ENCODE measurements at regions not wholly inside any gene's neighbourhood (a gene's known extent, or its start where the extent isn't known, plus 50 kb on each side); places are given as distances from the start of the nearest gene placed in this dataset.

DNA sequence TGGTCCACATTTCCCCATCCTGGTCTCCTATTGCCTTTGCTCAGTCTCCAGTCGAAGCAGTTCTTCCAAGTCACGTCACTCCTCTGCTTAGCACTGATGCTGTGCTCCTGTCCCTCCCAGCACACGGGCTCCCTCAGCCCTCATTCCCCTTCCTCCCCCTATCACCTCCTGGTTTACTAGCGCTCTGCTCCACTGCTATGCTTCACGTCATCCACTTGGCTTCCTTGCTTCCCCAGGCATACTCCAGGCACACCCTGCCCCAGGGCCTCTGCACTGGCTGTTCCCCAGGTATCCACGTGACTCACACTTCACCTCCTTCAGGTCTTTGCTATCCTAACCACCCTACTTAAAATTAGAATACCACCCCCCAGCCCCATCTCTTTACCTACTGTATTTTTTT, 269.3 kb downstream of the GLI2 start:
- DNase-seq (ENCODE audit: extremely low read depth, low read depth), result no peak

DNA sequence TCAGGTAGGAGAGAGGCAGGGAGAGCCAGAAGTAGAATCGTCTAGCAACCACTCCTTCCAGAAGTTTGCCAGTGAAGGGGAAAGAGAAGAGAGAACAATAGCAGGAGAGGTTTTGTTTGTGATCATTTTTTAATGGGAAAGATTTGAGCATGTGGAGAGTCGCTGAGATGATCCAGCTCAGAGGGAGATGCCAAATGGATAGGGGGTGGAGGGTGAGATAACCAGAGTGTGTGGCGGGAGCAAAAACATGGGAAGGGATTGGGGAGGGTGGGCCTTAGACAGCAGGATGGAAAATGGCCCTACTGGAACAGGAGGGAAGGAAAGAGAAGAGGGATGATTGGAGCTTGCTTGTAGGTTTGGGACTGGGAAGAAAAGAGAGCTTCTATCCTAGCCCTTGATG, 269.8 kb downstream of the GLI2 start:
- DNase-seq (ENCODE audit: extremely low read depth, low read depth), result no peak

DNA sequence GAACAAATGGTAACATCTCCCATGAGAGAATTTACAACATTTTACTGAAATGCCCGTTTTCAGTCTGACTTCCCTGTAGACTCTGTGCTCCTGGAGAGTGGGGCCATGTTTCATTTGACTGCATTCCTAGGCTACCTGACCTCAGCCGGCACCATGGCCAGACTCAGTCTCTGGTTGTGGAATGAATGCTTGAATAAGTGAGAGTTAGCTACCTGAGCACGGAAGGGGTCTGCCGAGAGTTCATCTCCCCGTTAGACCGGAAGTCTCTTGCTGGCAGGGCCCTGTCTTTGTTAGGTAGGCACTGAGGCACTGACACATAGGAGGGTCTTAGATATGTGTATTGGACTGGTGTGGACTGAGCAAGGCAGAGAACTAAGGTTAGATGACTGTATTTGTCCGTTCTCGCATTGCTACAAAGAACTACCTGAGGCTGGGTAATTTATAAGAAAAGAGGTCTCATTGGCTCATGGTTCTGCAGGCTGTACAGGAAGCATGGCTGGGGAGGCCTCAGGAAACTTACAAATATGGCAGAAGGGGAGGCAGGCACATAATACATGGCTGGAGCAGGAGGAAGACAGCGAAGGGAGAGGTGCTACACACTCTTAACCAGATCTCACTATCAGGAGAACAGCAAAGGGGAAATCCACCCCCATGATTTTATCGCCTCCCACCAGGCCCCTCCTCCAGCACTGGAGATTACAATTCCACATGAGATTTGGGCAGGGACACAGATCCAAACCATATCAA, 271.2 kb downstream of the GLI2 start:
- no peak for DNase-seq (ENCODE audit: extremely low read depth, low read depth)

DNA sequence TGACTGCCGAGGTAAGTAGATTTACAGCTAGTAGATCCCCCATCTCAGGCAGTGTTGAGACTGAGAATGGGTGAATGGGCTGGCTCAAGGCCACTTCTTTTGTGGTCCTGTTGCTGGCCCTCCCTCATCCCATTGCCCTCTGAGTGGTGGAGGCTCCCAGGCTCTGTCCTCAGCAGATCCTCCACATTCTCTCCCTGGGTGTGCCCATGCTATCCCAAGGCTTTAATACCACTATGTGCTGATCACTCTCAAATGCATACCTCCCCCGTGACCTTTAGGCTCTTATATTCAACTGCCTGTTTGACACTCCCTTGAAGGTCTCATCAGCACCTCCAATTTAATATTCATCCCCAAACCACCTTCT, 271.8 kb downstream of the GLI2 start:
- no peak for DNase-seq (ENCODE audit: extremely low read depth, low read depth)

DNA sequence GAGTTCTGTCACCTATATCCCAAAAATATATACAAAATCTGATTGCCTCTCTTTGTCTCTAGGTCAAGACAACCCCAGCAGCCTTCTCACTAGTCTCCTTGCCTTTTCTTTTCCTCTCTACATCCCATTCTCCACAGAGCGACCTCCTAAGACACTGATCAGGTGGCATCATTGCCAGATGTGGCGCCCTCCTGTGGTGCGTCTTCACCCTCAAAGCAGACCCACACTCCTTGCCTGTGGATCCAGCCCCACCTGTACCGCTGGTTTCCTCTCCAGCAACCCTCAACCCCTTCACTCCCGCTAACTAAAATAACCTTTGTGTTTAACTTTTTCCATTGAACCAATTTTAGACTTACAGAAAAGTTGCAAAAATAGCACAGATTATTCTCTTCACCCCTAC, 273.3 kb downstream of the GLI2 start:
- DNase-seq (ENCODE audit: extremely low read depth, low read depth), result no peak

DNA sequence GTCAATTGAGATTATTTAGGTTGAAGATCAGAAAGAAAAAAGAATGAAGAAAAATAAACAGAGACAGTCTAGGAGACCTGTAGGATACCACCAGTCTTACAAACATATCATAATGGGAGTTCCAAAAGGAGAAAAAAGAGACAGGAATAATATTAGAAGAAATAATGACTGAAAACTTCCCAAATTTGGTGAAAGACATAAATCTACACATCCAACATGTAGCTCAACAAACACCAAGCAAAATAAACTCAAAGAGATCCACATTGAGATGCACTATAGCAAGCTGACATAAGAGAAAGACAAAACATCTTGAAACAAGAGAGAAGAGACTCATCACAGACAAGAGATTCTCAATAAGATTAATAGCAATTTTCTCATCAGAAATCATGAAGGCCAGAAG, 274.0 kb downstream of the TFCP2L1 start:
- no peak for DNase-seq (ENCODE audit: extremely low read depth, low read depth)

DNA sequence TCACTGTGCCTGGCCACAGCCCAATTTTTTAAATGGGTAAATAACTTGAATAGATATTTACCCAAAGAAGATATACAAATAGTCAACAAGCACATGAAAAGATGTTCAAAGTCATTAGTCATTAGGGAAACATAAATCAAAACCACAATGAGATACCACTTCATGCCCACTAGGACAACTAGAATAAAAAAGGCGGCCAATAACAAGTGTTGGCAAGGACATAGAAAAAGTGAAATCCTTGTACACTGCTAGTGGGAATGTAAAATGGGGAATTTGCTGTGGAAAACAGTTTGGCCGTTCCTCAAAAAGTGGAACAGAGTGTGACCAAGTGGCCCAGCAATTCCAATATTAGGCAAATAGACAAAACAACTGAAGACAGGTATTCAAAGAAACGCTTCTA, 270.1 kb downstream of the TFCP2L1 start:
- DNase-seq (ENCODE audit: extremely low read depth, low read depth), result no peak

DNA sequence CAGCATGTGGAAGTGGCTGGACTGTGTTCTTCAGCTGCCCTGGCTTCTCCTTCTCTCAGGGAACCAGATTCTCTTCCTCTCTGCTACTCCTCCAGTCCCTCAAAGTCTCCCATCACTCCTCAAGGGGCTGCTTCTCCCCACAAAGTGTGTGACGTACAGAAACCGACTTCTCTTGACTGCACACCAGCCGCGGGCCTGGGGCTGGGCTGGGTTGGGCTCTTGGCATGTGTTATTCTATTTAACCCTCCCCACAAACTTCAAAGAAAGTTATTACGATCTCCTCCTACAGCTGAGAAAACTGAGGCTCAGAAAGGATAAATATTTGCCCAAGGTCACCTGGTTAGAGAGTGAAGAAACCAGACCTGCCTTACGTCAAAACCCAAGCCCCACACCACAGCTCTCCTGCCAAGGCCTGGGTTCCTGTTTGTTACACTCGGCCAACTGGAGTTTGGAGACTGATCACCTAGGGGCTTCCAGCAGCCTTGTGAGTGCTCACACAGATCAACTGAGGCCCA, 269.0 kb downstream of the TFCP2L1 start:
- no peak for DNase-seq (ENCODE audit: extremely low read depth, low read depth)

DNA sequence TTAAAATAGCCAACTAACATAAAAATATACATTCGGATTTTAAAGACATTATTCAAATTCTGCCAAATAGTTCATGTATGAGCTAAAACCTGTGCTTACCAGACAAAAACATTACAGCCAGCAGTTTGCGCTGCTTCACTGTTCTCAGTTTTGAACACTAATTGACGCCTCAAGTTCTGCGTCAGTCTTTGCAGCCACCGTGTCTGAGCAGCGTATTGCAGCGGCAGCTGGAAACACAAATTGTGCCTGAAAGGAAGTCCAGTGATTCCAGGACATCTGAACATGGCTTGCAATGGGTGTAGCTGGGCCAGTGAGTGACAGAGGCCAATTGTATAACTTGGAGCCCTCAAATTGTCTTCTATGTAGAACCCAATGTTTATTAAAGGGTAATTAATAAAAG, 267.6 kb downstream of the TFCP2L1 start:
- no peak for DNase-seq (ENCODE audit: extremely low read depth, low read depth)

DNA sequence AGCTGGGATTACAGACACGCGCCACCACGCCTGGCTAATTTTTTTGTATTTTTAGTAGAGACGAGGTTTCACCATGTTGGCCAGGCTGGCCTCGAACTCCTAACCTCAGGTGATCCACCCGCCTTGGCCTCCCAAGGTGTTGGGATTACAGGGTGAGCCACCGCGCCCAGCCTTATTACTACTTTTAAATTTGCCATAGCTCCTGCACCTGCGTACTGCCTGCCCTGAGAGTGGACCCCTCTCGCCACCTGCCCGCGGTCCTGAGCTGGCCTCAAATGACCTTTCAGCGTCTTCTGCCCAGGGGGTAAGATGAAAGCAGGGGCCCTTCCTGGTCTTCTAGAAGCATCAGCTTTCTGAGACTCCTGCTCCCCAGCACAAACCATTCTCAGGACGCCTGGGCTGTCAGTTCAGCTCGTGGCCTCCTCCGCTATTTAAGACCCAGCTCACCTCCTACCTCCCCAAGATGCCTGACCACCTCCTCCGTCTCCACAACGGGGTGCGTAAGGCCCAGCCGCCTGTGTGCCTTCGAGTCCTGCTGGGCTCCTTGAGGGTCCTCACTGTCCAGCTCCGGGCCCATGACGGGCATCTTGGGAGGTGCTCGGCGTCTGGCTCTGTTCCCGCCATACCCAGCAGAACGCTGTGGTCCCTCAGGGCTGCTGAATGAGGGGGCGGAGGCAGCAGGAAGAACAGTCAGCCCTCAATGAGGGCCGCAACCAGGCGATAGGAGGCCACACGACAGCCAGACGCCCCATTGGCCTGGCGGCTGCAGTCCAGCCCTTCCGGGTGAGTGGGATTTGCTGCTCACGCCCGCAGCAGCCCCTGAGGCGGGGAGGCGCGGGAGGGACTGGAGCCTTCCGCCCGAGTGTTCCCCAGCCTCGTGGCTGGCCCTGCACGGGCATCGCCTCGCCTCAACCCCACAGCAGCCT, 266.6 kb downstream of the TFCP2L1 start:
- DNase-seq (ENCODE audit: extremely low read depth, low read depth), result no peak

DNA sequence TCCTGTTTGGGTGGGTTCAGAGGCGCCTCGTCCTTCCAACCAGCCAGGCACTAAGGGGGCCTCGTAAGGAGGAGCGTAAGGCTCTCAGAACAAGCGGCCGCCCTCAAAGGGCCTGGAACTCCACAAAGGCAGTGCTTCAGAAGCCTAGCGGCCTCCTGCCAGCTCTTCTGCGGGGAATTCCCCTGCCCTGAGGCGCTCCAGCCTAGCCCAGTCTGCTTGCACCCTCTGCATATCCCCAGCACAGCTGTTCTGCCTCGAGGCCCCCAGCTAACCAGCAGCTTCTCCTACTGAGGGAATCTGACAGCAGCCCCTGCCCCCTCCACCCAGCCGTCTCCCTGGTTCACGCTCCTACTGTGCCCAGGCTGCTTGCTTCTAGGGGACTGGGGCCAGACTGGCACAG, 265.9 kb downstream of the TFCP2L1 start:
- no peak for DNase-seq (ENCODE audit: extremely low read depth, low read depth)

DNA sequence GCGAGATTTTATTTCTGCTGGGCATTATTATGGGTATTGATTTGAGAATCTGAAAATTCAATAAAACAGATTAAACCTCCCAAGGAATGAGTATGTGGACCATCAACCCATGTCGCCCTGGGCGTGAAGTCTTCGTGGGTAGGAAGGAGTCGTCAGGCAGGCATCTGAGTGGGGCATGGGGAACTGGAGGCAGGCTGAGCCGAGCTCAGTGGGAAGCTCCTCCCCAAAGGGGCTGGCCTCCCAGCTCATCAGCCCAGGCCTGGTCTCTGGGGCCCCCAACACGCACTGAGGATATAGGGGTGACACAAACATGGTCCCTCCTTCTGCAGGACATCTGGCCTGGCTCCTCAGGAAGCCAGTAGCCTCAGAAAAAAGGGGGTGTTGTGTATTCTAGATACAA, 265.2 kb downstream of the TFCP2L1 start:
- no peak for DNase-seq (ENCODE audit: extremely low read depth, low read depth)

DNA sequence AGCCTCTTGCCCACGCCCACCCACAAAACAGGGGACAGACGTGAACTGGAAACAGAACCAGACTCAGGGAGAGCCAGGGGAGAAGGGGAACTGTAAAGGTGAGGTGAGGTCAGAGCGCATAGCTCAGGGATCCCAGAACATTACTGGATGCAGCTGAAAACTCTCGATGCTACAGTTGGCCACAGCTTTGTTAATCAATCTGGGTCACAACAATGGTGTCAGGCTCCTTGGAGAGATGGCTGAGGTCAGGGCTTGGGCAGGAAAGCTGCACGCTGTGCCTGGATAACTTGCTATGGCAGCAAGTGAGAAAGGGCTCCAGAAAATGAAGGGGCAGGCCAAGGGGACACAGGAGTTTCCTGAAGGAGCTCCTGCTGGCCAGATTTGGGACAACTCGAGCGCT, 263.3 kb downstream of the TFCP2L1 start:
- DNase-seq (ENCODE audit: extremely low read depth, low read depth), result no peak

DNA sequence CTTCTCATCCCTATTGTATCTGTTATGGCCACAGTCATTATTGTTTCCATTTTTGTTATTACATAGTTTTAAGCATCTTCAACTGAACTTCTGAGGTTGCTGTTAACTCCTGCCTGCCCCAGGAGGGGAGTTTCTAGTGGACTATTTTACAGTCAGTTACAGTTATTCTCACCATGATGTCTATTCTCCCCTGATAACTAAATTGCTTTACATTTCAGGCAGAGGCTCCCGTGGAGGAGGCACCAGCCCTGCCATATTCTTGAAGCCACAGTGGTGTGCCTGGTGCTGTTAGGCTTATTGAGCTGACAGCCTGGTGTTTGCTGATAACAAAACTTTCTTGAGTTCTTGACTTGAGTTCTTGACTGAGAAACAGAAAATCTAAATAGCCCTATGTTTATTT, 256.4 kb downstream of the TFCP2L1 start:
- DNase-seq (ENCODE audit: extremely low read depth, low read depth), result no peak

DNA sequence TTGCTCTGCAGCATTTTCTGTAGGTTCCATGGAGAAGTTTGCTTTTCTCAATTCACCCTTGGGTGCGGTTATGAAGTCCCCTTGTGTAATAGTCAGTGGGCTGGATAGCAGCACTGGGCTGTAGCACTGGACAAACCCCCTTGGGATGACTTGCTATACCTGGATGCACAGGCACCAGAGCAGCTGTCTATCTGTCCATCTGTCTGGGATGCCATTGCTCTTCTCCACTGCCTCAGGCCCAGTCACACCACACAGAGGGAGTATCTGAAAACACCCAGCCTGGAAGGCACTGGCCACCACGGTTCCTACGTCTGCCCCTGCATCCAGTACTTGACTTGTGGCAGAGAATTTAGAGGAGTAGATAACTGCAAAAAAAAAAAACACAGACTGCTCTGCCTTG, 254.5 kb downstream of the TFCP2L1 start:
- DNase-seq (ENCODE audit: extremely low read depth, low read depth), result no peak

DNA sequence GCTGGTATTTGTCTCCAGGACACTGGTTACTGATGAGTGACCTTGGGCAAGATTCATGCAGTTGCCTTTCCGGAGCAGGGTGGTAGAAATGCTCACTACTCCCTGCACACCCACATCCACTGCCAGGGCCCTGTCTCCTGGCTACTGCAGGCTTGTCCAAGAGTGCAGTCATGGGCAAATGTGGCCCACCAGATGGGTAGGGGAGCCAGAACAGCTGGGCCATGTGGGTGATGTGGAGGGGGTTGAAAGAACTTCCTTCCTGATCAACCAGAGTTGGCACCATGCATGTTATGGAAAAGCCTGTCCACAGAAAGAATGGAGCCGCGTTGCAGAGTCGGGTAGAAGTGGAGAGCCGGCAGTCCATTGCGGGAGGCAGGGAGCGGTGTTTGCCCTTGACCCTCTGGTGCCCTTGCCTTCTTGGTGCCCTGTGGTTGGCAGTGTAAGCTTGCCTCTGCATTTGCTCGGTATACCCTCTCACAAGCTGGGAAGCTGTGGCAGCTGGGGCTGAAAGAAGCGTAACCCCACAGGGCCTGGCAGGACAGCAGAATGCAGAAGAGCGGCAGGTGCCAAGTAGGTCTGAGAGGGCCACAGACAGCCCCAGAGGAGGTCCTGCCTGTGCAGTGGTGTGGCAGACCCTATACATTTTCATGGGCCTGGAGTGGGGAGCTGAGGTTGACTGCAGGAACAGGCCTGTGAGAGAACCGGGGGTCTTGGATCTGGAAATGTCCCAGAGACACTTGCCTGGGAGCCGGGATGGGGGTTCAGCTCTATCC, 253.2 kb downstream of the TFCP2L1 start:
- DNase-seq (ENCODE audit: extremely low read depth, low read depth), result no peak

DNA sequence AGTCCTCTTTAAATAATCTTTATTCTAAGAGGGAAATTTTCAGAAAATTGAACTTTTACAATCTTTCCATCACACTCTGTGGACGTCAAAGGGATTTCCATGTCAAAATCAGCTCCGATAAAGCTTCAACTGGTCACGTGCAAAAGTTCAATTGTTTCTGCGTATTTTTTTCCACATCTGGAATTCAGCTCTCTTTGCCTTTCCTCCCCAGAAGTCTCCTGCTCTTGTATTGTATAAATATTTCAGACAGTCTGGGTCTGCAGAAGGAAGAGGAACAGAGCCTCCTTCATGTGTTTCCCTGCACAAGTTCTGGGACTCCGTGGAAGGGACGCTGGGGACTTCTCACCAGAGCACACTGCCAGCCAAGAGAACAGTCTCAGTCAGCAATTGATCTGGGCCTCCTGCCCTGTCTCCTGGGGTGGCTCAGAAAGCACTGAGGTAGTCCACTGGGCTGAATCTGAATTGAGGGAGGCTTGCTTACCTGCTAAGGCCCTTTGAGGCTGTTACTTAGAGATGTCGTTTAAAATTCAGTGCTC, 251.5 kb downstream of the TFCP2L1 start:
- DNase-seq (ENCODE audit: extremely low read depth, low read depth), result no peak

DNA sequence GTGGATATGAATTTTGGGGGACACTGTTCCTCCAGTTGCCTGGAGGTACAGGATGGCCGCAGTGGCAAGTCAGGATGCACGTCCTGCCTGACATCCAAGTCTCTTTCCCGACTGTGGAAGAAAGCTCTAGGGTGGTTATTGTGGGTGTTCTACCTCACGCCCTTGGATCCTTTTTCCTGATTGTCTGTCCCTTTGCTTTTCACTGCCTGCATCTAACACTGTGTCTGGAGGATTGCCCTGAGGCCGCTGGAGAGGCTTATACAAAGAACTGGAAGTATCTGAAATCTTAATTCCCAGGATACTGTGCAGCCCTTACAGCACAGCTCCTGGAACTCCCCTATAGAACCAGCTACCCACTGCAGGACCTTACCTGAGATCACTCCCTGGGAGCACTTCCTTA, 250.5 kb downstream of the TFCP2L1 start:
- no peak for DNase-seq (ENCODE audit: extremely low read depth, low read depth)

DNA sequence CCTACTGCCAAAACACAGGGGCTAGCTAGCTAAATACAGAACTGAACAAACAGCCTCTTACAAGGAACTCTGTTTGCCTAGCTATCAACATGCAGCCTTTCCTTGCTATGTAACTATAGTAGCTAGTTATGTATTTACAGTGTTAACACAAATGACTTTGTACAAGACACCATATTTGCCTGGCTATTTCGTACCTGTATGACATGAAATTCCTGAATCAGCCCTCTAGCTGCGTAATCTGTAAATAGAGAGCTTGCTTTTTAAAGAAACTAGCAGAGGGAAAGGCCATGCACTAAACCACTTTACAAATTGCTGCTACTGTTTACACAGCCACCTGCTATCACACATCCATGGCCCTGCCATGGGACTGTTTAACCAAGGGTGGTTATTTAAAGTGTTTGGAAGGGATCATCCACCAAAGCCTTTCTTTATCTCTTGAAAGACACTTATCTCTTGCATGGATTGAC, 248.7 kb downstream of the TFCP2L1 start:
- no peak for DNase-seq (ENCODE audit: extremely low read depth, low read depth)

DNA sequence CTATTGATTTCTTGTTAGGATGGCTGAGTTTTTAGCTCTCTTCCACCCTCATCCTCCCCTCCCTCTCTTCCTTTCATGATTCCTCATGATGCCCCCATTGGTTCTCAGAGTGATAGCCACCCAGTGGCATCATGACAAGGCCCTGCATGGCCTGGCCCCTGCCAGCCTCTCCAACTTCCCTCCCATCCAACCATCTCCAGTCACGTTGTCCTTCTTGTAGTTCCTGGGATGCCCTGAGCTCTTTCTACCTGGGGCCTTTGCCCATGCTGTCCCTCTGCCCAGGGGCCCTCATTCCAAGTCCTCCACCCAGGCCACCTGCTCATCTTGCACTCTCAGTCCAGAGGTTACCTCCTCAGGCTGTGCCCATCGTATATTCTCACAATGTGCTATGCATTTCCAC, 247.5 kb downstream of the TFCP2L1 start:
- no peak for DNase-seq (ENCODE audit: extremely low read depth, low read depth)

DNA sequence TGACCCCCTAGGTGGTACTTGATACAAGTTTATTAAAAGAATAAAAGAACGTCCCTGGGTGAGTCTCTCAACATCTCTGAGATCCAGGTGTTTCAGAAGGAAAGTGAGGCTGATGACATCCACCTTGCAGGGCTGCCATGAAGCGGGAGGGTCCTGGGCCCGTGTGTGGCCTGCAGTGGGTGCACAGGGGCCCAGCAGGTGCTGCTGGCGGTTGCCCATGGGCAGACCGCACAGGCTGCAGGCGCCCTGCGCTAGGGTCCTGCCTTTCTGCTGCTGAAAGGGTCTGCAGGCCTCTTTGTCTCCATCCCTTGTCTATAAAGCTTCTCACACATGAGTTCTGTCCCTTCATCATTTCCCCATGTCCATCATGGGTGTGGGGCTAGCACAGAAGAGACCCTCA, 247.0 kb downstream of the TFCP2L1 start:
- no peak for DNase-seq (ENCODE audit: extremely low read depth, low read depth)
